ENCODE measurements at regions not wholly inside any gene's neighbourhood (a gene's known extent, or its start where the extent isn't known, plus 50 kb on each side); places are given as distances from the start of the nearest gene placed in this dataset.

DNA sequence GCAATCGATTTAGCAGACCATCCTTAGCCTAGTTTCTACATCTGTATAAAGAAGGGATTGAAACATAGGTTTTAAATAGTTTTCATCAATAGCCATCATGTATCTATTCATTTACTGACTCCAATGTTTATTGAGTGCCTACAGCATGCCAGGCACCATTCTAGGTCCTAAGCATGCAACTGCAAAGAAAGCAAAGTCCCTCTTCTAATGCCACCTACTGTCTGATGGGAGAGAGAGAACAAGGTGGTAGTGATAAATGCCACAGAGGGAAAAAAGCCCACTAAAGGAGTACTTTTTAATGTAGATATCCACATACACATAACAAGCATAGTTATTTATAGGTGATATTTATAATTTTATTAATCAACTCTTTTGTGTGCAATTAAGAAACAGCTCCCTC, 67.6 kb upstream of the PPARGC1A start:
- 89 to 92% methylated on average over 1 of the region's 1 CpG for WGBS, 2 donors
- H3K4me1 ChIP-seq = peaks cover 0 to 5% (median 0%) of the 10 kb centered on the region in 9 donors
- H3K4me3 ChIP-seq = no peak overlapping the region
- intact Hi-C loops (cut with DNase I) = no loop called here
- DNase-seq = no peak
- no peak for ATAC-seq
- no peaks in the 10 kb centered on the region for H3K36me3 ChIP-seq
- no peaks in the 10 kb centered on the region for H3K27me3 ChIP-seq
- H3K27ac ChIP-seq = no peak overlapping the region
- no peaks in the 10 kb centered on the region for H3K9me3 ChIP-seq
- TF ChIP-seq, protein P1, sequence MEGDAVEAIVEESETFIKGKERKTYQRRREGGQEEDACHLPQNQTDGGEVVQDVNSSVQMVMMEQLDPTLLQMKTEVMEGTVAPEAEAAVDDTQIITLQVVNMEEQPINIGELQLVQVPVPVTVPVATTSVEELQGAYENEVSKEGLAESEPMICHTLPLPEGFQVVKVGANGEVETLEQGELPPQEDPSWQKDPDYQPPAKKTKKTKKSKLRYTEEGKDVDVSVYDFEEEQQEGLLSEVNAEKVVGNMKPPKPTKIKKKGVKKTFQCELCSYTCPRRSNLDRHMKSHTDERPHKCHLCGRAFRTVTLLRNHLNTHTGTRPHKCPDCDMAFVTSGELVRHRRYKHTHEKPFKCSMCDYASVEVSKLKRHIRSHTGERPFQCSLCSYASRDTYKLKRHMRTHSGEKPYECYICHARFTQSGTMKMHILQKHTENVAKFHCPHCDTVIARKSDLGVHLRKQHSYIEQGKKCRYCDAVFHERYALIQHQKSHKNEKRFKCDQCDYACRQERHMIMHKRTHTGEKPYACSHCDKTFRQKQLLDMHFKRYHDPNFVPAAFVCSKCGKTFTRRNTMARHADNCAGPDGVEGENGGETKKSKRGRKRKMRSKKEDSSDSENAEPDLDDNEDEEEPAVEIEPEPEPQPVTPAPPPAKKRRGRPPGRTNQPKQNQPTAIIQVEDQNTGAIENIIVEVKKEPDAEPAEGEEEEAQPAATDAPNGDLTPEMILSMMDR (IDR thresholded peaks at IDR 0.05) = peak in 3 of 9 donors; percentile 4 to 17 (median 8)

DNA sequence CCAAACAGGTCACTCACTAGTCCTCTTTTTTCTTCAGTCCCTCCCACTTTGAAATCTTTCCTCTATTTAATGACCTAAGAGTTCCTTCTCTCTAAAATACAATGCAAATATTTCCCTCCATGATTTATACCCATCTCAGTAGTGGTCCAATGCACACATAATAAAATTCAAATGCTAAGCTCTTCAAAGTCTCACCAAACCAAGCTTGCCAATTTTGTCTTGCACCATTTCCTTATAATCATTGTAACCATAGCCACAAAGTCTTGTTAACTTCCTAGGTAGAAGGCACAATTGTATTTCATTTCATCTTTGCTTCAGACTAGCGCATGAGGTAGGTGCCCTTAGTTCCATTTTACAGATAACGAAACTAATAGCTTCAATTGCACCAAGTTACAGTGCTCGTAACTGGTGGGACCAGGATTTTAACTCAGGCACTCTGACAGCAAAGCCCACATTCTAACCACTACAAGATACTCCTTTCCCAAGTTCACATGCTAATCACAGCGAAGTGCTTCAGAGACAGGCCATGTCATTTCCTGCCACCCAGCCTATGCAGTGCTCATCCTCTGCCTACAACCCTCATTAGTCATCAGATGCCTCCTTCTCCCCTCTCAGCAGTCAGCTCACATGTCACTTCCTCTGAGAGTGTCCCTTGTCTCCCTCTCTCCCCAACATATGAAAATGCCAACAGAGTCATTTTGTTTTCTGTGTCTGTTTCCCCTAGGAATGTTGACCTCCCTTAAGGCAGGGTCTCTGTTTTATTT, 66.9 kb upstream of the PPARGC1A start:
- Histone ChIP-seq H3K9me3 (no peaks in the 10 kb centered on the region), H3K36me3 (no peaks in the 10 kb centered on the region), H3K27me3 (no peaks in the 10 kb centered on the region), H3K27ac (no peak overlapping the region), H3K4me3 (no peak overlapping the region), H3K4me1 (peaks cover 0 to 5% (median 0%) of the 10 kb centered on the region in 9 donors)
- TF ChIP-seq, protein P1 (IDR thresholded peaks at IDR 0.05) = no peak
- WGBS, 2 donors = 94% methylated on average over 4 of the region's 4 CpGs
- intact Hi-C loops (cut with DNase I) = no loop called here
- DNase-seq (no peak), ATAC-seq (no peak)

DNA sequence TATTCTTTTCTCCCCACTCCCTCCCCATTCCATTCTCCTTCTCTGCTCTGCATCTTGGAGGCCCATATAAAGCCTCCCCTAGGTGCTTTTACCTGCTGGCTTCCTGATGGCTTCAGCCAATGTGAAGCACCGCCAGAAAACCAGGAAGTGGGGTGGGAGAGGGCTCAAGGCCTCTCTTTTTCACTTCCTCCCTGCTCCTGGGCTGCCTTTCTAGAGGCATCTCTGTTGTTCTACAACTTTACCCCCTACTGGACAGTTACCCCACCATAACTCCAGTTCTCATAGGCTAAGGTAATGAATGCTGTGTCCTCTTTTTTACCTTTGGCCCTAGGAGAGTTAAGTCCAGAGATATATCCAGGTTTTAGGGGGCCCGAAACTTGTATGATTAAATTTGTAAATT, 62.4 kb upstream of the PPARGC1A start:
- intact Hi-C loops (cut with DNase I) = no loop called here
- TF ChIP-seq, protein P1 (IDR thresholded peaks at IDR 0.05) = no peak
- Histone ChIP-seq H3K4me1 (peaks cover 0 to 6% (median 0%) of the 10 kb centered on the region in 9 donors), H3K27ac (no peak overlapping the region), H3K27me3 (no peaks in the 10 kb centered on the region), H3K4me3 (no peak overlapping the region), H3K9me3 (no peaks in the 10 kb centered on the region), H3K36me3 (no peaks in the 10 kb centered on the region)
- ATAC-seq = no peak
- WGBS, 2 donors = 80% methylated on average over 2 of the region's 2 CpGs
- DNase-seq = no peak

DNA sequence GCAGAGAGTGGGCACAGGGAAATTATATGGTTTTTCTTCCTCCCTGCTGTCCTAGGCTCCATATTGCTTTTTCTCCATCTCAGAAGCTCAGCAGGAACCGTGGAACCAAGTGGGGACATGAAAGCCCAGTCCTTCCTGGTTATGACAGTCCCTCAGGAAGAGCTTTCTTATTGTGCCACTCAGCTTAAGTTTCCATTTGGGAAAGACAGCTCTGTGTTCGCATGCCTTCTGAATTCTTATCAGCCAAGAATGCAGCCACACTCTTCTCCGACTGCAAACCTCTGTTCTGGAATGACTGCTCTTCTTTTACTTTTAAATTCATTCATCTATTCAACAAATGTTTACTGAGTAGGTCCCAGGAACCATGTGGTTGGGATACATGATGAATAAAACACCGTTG, 58.0 kb upstream of the PPARGC1A start:
- ATAC-seq (no peak), DNase-seq (no peak)
- TF ChIP-seq, protein P1 (IDR thresholded peaks at IDR 0.05) = no peak
- Histone ChIP-seq H3K27ac (no peak overlapping the region), H3K27me3 (no peaks in the 10 kb centered on the region), H3K4me1 (peaks cover 0 to 22% (median 5%) of the 10 kb centered on the region in 9 donors), H3K36me3 (no peaks in the 10 kb centered on the region), H3K4me3 (no peak overlapping the region), H3K9me3 (no peaks in the 10 kb centered on the region)
- 43 to 51% methylated on average over 4 of the region's 4 CpGs for WGBS, 2 donors
- intact Hi-C loops (cut with DNase I) = no loop called here
